ENCODE measurements at regions not wholly inside any gene's neighbourhood (a gene's known extent, or its start where the extent isn't known, plus 50 kb on each side); places are given as distances from the start of the nearest gene placed in this dataset.

GRCh38 chr16:77588389-77588788, 133.9 kb upstream of the NUDT7 start:
- H3K9me3 Mint-ChIP-seq, result no peaks in the 10 kb centered on the region
- ChIA-PET POLR2A (no interaction called here), CTCF (no interaction called here)
- ATAC-seq (no peak), DNase-seq (no peak)
- peaks cover 3% of the 10 kb centered on the region for H3K4me1 Mint-ChIP-seq (ENCODE audit: low read depth)
- H3K27ac Mint-ChIP-seq, result no peak overlapping the region
- H3K4me3 Mint-ChIP-seq, result no peak overlapping the region
- TF ChIP-seq CTCF (IDR thresholded peaks at IDR 0.05), result no peak
- H3K27me3 Mint-ChIP-seq, result peaks cover 11% of the 10 kb centered on the region
- intact Hi-C loops (cut with micrococcal nuclease), result no loop called here
- no peaks in the 10 kb centered on the region for H3K36me3 Mint-ChIP-seq (ENCODE audit: low read depth)

GRCh38 chr16:77589071-77589765, 133.1 kb upstream of the NUDT7 start:
- DNase-seq (no peak), ATAC-seq (no peak)
- H3K27ac Mint-ChIP-seq, result no peak overlapping the region
- ChIA-PET CTCF (no interaction called here), POLR2A (no interaction called here)
- TF ChIP-seq CTCF (IDR thresholded peaks at IDR 0.05), result no peak
- H3K4me1 Mint-ChIP-seq (ENCODE audit: low read depth), result peaks cover 3% of the 10 kb centered on the region
- peaks cover 11% of the 10 kb centered on the region for H3K27me3 Mint-ChIP-seq
- intact Hi-C loops (cut with micrococcal nuclease), result no loop called here
- H3K36me3 Mint-ChIP-seq (ENCODE audit: low read depth), result no peaks in the 10 kb centered on the region
- no peaks in the 10 kb centered on the region for H3K9me3 Mint-ChIP-seq
- no peak overlapping the region for H3K4me3 Mint-ChIP-seq

- ATAC-seq (no peak), DNase-seq (no peak)
- H3K4me1 Mint-ChIP-seq (ENCODE audit: low read depth), result peaks cover 1% of the 10 kb centered on the region
- peaks cover 11% of the 10 kb centered on the region for H3K27me3 Mint-ChIP-seq
- CTCF ChIA-PET, result no interaction called here
- no peak overlapping the region for H3K4me3 Mint-ChIP-seq
- TF ChIP-seq CTCF (IDR thresholded peaks at IDR 0.05), result no peak
- intact Hi-C loops (cut with micrococcal nuclease), result no loop called here
- no peaks in the 10 kb centered on the region for H3K36me3 Mint-ChIP-seq (ENCODE audit: low read depth)
- no peaks in the 10 kb centered on the region for H3K9me3 Mint-ChIP-seq
- no peak overlapping the region for H3K27ac Mint-ChIP-seq
- POLR2A ChIA-PET, result interaction anchor here (0.5 to 0.6 kb wide), 2 partner anchors 439 to 886 kb away, joined by 3 to 4 read pairs; no protein-coding TSS in a partner anchor
These were observed 131.6 kb upstream of the NUDT7 start for GRCh38 chr16:77590707-77591106.

GRCh38 chr16:77591347-77591746, 131.0 kb upstream of the NUDT7 start:
- Mint-ChIP-seq H3K36me3 (ENCODE audit: low read depth) (no peaks in the 10 kb centered on the region), H3K4me3 (no peak overlapping the region), H3K27me3 (peaks cover 7% of the 10 kb centered on the region), H3K9me3 (no peaks in the 10 kb centered on the region), H3K4me1 (ENCODE audit: low read depth) (no peaks in the 10 kb centered on the region), H3K27ac (no peak overlapping the region)
- intact Hi-C loops (cut with micrococcal nuclease), result no loop called here
- ChIA-PET POLR2A (interaction anchor here (0.5 to 0.6 kb wide), 2 partner anchors 438 to 885 kb away, joined by 3 to 4 read pairs; no protein-coding TSS in a partner anchor), CTCF (no interaction called here)
- no peak for TF ChIP-seq CTCF (IDR thresholded peaks at IDR 0.05)
- DNase-seq (no peak), ATAC-seq (no peak)

GRCh38 chr16:77592021-77592420, 130.3 kb upstream of the NUDT7 start:
- Mint-ChIP-seq H3K27ac (no peak overlapping the region), H3K36me3 (ENCODE audit: low read depth) (no peaks in the 10 kb centered on the region), H3K4me1 (ENCODE audit: low read depth) (no peaks in the 10 kb centered on the region), H3K9me3 (no peaks in the 10 kb centered on the region), H3K4me3 (no peak overlapping the region), H3K27me3 (peaks cover 7% of the 10 kb centered on the region)
- intact Hi-C loops (cut with micrococcal nuclease), result no loop called here
- no peak for TF ChIP-seq CTCF (IDR thresholded peaks at IDR 0.05)
- ChIA-PET CTCF (interaction anchor here (1.6 to 2.1 kb wide), 2 partner anchors 8 to 10 kb away, joined by 5 to 7 read pairs; no protein-coding TSS in a partner anchor), POLR2A (no interaction called here)
- ATAC-seq (no peak), DNase-seq (no peak)

Measured in activated CD8-positive, alpha-beta T cell treated with anti-CD3 and anti-CD28 coated beads for 36 hours (primary cell).